T-helper 1 cell treated with Interleukin-12 subunit alpha and Interleukin-12 subunit beta and Interleukin-4 antibody, amounts not matched to agents 30 μg/mL and 1 μg/mL, for 36 hours (primary cell): ENCODE measurements at regions not wholly inside any gene's neighbourhood (a gene's known extent, or its start where the extent isn't known, plus 50 kb on each side); places are given as distances from the start of the nearest gene placed in this dataset.

Experiments
- H3K27ac Mint-ChIP-seq: one replicate; pipeline ENCODE4 v1.8.0; 2021; ENCODE audit warnings: mild to moderate bottlenecking, mixed read lengths
- H3K27me3 Mint-ChIP-seq: one replicate; pipeline ENCODE4 v1.8.0; 2021; ENCODE audit warnings: low read depth, mixed read lengths
- H3K36me3 Mint-ChIP-seq: one replicate; pipeline ENCODE4 v1.8.0; 2021; ENCODE audit warnings: low read depth, mixed read lengths
- H3K4me1 Mint-ChIP-seq: one replicate; pipeline ENCODE4 v1.8.0; 2021; ENCODE audit warnings: low read depth, mixed read lengths
- H3K4me3 Mint-ChIP-seq: one replicate; pipeline ENCODE4 v1.8.0; 2021; ENCODE audit warnings: mild to moderate bottlenecking, moderate library complexity, mixed read lengths
- H3K9me3 Mint-ChIP-seq: one replicate; pipeline ENCODE4 v1.8.0; 2021; ENCODE audit warnings: mixed read lengths

GRCh38 chr17:55668312-55668920, 54.2 kb downstream of the TMEM100 start:
- Mint-ChIP-seq H3K4me1 (no peaks in the 10 kb centered on the region), H3K4me3 (no peak overlapping the region), H3K27ac (no peak overlapping the region), H3K27me3 (peaks cover 9% of the 10 kb centered on the region), H3K36me3 (no peaks in the 10 kb centered on the region), H3K9me3 (peaks cover 5% of the 10 kb centered on the region)

- Mint-ChIP-seq H3K9me3 (no peaks in the 10 kb centered on the region), H3K4me1 (no peaks in the 10 kb centered on the region), H3K4me3 (no peak overlapping the region), H3K27ac (no peak overlapping the region), H3K36me3 (no peaks in the 10 kb centered on the region), H3K27me3 (peaks cover 9% of the 10 kb centered on the region)
These were observed 55.9 kb downstream of the TMEM100 start for GRCh38 chr17:55666806-55667205.

DNA sequence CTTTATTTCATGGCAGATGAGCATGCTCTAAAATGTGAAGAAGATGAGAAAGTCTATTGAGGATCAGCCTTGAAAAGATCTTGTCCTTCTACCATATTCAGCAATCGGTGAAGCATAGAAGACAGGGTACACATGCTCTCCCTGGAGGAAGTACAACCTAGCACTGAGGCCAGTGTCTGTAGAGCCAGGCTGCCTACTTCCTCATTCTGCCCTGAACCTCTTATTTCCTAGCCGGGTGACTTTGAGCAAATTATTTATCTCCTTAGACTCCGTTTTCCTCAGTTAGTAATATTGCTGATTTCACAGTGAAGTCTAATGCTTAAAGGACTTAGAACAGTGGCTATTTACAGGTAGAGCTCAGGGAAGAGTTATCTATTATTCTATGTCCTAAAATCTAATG, 58.4 kb downstream of the TMEM100 start:
- Mint-ChIP-seq H3K27ac (no peak overlapping the region), H3K27me3 (peaks cover 12% of the 10 kb centered on the region), H3K4me1 (no peaks in the 10 kb centered on the region)

DNA sequence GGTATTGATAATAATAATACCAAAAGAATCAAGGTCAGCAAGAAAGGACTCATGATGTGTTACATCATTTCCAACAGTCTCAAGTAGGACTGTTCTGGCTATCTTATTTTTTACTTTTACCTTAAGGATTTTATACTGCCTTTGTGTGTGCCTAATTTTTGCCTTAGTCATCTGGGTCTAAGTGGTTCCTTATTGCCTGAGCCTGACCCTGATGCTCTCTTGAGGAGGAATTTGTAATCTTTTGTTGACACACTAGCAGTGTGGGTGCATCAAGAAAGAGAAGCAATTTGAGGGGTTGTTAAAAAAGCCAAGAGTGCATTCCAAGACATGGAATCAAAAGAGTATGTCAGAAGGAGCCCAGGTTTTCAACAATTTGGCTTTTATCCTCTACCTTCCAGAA, 59.3 kb downstream of the TMEM100 start:
- H3K36me3 Mint-ChIP-seq: no peaks in the 10 kb centered on the region
- no peak overlapping the region for H3K27ac Mint-ChIP-seq
- H3K4me3 Mint-ChIP-seq: no peak overlapping the region
- no peaks in the 10 kb centered on the region for H3K9me3 Mint-ChIP-seq
- peaks cover 12% of the 10 kb centered on the region for H3K27me3 Mint-ChIP-seq
- no peaks in the 10 kb centered on the region for H3K4me1 Mint-ChIP-seq

More for the DNA sequence above, 58.4 kb downstream of the TMEM100 start:
- Mint-ChIP-seq H3K9me3 (no peaks in the 10 kb centered on the region), H3K4me3 (no peak overlapping the region), H3K36me3 (no peaks in the 10 kb centered on the region)

- Mint-ChIP-seq H3K9me3 (no peaks in the 10 kb centered on the region), H3K4me3 (no peak overlapping the region), H3K27ac (no peak overlapping the region), H3K27me3 (peaks cover 12% of the 10 kb centered on the region), H3K4me1 (no peaks in the 10 kb centered on the region), H3K36me3 (no peaks in the 10 kb centered on the region)
These were observed 60.5 kb downstream of the TMEM100 start for GRCh38 chr17:55661963-55662834.

- H3K36me3 Mint-ChIP-seq: no peaks in the 10 kb centered on the region
- no peaks in the 10 kb centered on the region for H3K4me1 Mint-ChIP-seq
- H3K4me3 Mint-ChIP-seq: no peak overlapping the region
- no peaks in the 10 kb centered on the region for H3K9me3 Mint-ChIP-seq
- no peak overlapping the region for H3K27ac Mint-ChIP-seq
- H3K27me3 Mint-ChIP-seq: peaks cover 12% of the 10 kb centered on the region
These were observed 61.4 kb downstream of the TMEM100 start for GRCh38 chr17:55661256-55661758.

GRCh38 chr17:55660178-55660886, 62.3 kb downstream of the TMEM100 start:
- Mint-ChIP-seq H3K4me3 (no peak overlapping the region), H3K9me3 (no peaks in the 10 kb centered on the region), H3K36me3 (no peaks in the 10 kb centered on the region), H3K27me3 (peaks cover 12% of the 10 kb centered on the region), H3K4me1 (no peaks in the 10 kb centered on the region), H3K27ac (no peak overlapping the region)

- no peak overlapping the region for H3K4me3 Mint-ChIP-seq
- H3K4me1 Mint-ChIP-seq: no peaks in the 10 kb centered on the region
- H3K36me3 Mint-ChIP-seq: no peaks in the 10 kb centered on the region
- peaks cover 11% of the 10 kb centered on the region for H3K27me3 Mint-ChIP-seq
- H3K27ac Mint-ChIP-seq: no peak overlapping the region
- H3K9me3 Mint-ChIP-seq: no peaks in the 10 kb centered on the region
These were observed 63.0 kb downstream of the TMEM100 start for GRCh38 chr17:55659661-55660060.

- H3K27ac Mint-ChIP-seq: no peak overlapping the region
- no peak overlapping the region for H3K4me3 Mint-ChIP-seq
- H3K4me1 Mint-ChIP-seq: no peaks in the 10 kb centered on the region
- H3K27me3 Mint-ChIP-seq: no peaks in the 10 kb centered on the region
- no peaks in the 10 kb centered on the region for H3K9me3 Mint-ChIP-seq
- H3K36me3 Mint-ChIP-seq: no peaks in the 10 kb centered on the region
These were observed 66.9 kb downstream of the TMEM100 start for GRCh38 chr17:55655777-55656176.

- Mint-ChIP-seq H3K4me3 (no peak overlapping the region), H3K4me1 (no peaks in the 10 kb centered on the region), H3K36me3 (no peaks in the 10 kb centered on the region), H3K9me3 (no peaks in the 10 kb centered on the region), H3K27me3 (peaks cover 6% of the 10 kb centered on the region), H3K27ac (no peak overlapping the region)
These were observed 67.8 kb downstream of the TMEM100 start for GRCh38 chr17:55654821-55655220.

GRCh38 chr17:55654022-55654421, 68.6 kb downstream of the TMEM100 start:
- H3K27me3 Mint-ChIP-seq: peaks cover 6% of the 10 kb centered on the region
- no peaks in the 10 kb centered on the region for H3K4me1 Mint-ChIP-seq
- H3K9me3 Mint-ChIP-seq: no peaks in the 10 kb centered on the region
- no peak overlapping the region for H3K4me3 Mint-ChIP-seq
- H3K27ac Mint-ChIP-seq: no peak overlapping the region
- H3K36me3 Mint-ChIP-seq: no peaks in the 10 kb centered on the region

- H3K9me3 Mint-ChIP-seq: no peaks in the 10 kb centered on the region
- H3K27ac Mint-ChIP-seq: no peak overlapping the region
- peaks cover 8% of the 10 kb centered on the region for H3K27me3 Mint-ChIP-seq
- no peaks in the 10 kb centered on the region for H3K36me3 Mint-ChIP-seq
- H3K4me3 Mint-ChIP-seq: no peak overlapping the region
- no peaks in the 10 kb centered on the region for H3K4me1 Mint-ChIP-seq
These were observed 69.8 kb downstream of the TMEM100 start for GRCh38 chr17:55652825-55653224.

DNA sequence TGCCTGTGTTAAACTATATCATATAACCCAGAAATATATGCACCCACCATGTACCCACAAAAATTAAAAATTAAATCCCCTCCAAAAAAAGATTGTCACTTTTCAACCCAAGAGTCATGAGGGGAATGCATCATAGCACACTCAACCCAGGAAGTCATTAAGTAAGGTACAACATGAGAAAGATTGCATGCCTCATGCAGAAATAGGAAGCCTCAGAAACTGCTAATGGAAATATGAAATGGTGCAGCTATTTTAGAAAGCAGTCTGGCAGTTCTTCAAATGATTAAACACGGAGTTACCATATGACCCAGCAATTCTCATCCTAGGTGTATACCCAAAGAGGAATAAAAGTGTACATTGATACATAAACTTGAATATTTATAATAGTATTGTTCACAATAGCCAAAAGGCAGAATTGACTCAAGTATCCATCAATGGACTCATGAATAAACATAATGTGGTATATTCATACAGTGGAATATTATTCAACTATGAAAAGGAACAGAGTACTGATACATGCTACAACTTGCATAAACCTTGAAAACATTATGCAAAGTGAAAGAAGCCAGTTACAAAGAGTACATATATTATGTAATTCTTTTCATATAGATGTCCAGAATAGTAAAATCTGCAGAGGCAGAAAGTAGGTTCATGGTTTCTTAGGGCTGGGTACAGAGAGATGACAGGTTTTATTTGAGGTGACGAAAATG, 70.4 kb downstream of the TMEM100 start:
- Mint-ChIP-seq H3K27ac (no peak overlapping the region), H3K9me3 (no peaks in the 10 kb centered on the region), H3K27me3 (peaks cover 10% of the 10 kb centered on the region), H3K36me3 (no peaks in the 10 kb centered on the region), H3K4me1 (no peaks in the 10 kb centered on the region), H3K4me3 (no peak overlapping the region)

DNA sequence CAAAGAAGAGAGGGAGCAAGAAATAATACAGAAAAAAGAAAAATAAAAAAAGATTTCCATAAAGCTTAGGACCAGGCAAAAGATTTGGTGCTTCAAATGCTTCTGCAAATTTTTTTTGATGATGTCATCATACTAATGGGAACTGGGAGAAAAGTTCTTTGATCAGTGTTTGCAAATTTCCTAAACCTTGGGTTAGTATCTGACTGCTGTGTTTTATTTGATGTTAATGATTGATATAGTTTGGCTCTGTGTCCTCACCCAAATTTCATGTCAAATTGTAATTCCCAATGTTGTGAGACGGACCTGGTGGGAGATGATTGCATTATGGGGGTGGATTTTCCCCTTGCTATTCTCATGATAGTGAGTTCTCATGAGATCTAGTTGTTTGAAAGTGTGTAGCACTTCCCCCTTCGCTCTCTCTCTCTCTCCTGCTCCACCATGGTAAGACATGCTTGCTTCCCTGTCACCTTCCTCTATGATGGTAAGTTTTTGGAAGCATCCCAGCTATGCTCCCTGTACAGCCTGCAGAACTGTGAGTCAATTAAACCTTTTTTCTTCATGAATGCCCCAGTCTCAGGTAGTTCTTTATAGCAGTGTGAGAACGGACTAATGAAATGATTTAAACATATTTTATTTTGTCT, 72.6 kb downstream of the TMEM100 start:
- Mint-ChIP-seq H3K27ac (no peak overlapping the region), H3K9me3 (no peaks in the 10 kb centered on the region), H3K36me3 (no peaks in the 10 kb centered on the region), H3K4me1 (no peaks in the 10 kb centered on the region), H3K27me3 (peaks cover 10% of the 10 kb centered on the region), H3K4me3 (no peak overlapping the region)
